K562 (cell line): ENCODE measurements at regions not wholly inside any gene's neighbourhood (a gene's known extent, or its start where the extent isn't known, plus 50 kb on each side); places are given as distances from the start of the nearest gene placed in this dataset.

Source experiments
- ARID1B ChIP-seq: fragments of 450-650 bp; IDR thresholded peaks from 2 replicates; pipeline ENCODE4 v1.6.1; 2016; ENCODE audit warnings: antibody characterized with exemption, mild to moderate bottlenecking, inconsistent platforms
- BRCA1 ChIP-seq, 2 experiments: fragments of 450-650 bp in 1 of 2; sonication (generic) in 1 of 2; formaldehyde crosslinking in 1 of 2; IDR thresholded peaks; 2 replicates each; pipeline versions ENCODE4 v1.5.0 to v1.6.1; 2017 to 2020; ENCODE audit warnings: mild to moderate bottlenecking in 1 of 2, missing genetic modification reagents in 1 of 2
- EP300 ChIP-seq: IDR thresholded peaks from 2 replicates; pipeline ENCODE4 v1.6.1; 2012; ENCODE audit warnings: low read length, improper control_type of control experiment
- GATAD2A ChIP-seq: fragments of 450-650 bp; IDR thresholded peaks from 2 replicates; pipeline ENCODE4 v1.6.1; 2017
- JUND ChIP-seq, 2 experiments: IDR thresholded peaks; 2 replicates in 1 of 2; 3 replicates in 1 of 2; pipeline ENCODE4 v1.6.1; 2011; ENCODE audit warnings: borderline replicate concordance in 2 of 2, low read depth in 2 of 2, low read length in 2 of 2, improper control_type of control experiment in 1 of 2, missing biosample characterization in 1 of 2, missing genetic modification characterization in 1 of 2, missing genetic modification reagents in 1 of 2
- KLF6 ChIP-seq: fragments of 250-450 bp; sonication (Bioruptor Pico); IDR thresholded peaks from 2 replicates; pipeline ENCODE4 v1.4.0; 2020; ENCODE audit warnings: mild to moderate bottlenecking, moderate library complexity, borderline replicate concordance
- MEIS2 ChIP-seq: fragments of 450-650 bp; IDR thresholded peaks from 2 replicates; pipeline ENCODE4 v1.6.1; 2014; ENCODE audit warnings: mild to moderate bottlenecking; ENCODE audit not compliant: partially characterized antibody
- NRF1 ChIP-seq, 2 experiments: fragments of 450-650 bp; IDR thresholded peaks in 1 of 2; conservative IDR thresholded peaks in 1 of 2; 2 replicates each; pipeline ENCODE4 v1.6.1; 2014; ENCODE audit warnings: mild to moderate bottlenecking in 2 of 2
- SMARCA4 ChIP-seq: fragments of 450-650 bp; IDR thresholded peaks from 2 replicates; pipeline ENCODE4 v1.6.1; 2016
- SMARCE1 ChIP-seq: fragments of 450-650 bp; IDR thresholded peaks from 2 replicates; pipeline ENCODE4 v1.7.1; 2016; ENCODE audit warnings: mild to moderate bottlenecking
- ZNF165 ChIP-seq: fragments of 250-450 bp; sonication (Bioruptor Pico); IDR thresholded peaks from 2 replicates; pipeline ENCODE4 v1.4.0; 2020; ENCODE audit warnings: borderline replicate concordance
- ZNF263 ChIP-seq: sonication (generic); formaldehyde crosslinking; IDR thresholded peaks from 2 replicates; pipeline ENCODE4 v1.8.0; 2022; ENCODE audit warnings: mild to moderate bottlenecking, missing genetic modification reagents, borderline replicate concordance
- ZNF347 ChIP-seq: fragments of 450-650 bp; formaldehyde crosslinking; IDR thresholded peaks from 2 replicates; pipeline ENCODE4 v1.4.0; 2020; ENCODE audit warnings: low read depth, mild to moderate bottlenecking, moderate library complexity
- ZNF407 ChIP-seq: fragments of 450-650 bp; IDR thresholded peaks from 2 replicates; pipeline ENCODE4 v1.6.1; 2016; ENCODE audit warnings: low read depth
- TF ChIP-seq, protein P1 (sequence below): fragments of 450-650 bp; IDR thresholded peaks from 2 replicates; pipeline ENCODE4 v1.6.1; 2018; ENCODE audit not compliant: partially characterized antibody
- TF ChIP-seq, protein P2 (sequence below), 2 experiments: fragments of 250-450 bp in 1 of 2; fragments of 450-650 bp in 1 of 2; sonication (Bioruptor Pico) in 1 of 2; IDR thresholded peaks; 2 replicates each; pipeline versions ENCODE4 v1.6.1 to v1.8.0; 2016 to 2021; ENCODE audit warnings: mild to moderate bottlenecking in 2 of 2, moderate library complexity in 2 of 2, missing compliant biosample characterization in 1 of 2, missing genetic modification characterization in 1 of 2

GRCh38 chr7:21355406-21355874 is 72.4 kb upstream of the SP4 start (continued):
- TF ChIP-seq, protein P1, sequence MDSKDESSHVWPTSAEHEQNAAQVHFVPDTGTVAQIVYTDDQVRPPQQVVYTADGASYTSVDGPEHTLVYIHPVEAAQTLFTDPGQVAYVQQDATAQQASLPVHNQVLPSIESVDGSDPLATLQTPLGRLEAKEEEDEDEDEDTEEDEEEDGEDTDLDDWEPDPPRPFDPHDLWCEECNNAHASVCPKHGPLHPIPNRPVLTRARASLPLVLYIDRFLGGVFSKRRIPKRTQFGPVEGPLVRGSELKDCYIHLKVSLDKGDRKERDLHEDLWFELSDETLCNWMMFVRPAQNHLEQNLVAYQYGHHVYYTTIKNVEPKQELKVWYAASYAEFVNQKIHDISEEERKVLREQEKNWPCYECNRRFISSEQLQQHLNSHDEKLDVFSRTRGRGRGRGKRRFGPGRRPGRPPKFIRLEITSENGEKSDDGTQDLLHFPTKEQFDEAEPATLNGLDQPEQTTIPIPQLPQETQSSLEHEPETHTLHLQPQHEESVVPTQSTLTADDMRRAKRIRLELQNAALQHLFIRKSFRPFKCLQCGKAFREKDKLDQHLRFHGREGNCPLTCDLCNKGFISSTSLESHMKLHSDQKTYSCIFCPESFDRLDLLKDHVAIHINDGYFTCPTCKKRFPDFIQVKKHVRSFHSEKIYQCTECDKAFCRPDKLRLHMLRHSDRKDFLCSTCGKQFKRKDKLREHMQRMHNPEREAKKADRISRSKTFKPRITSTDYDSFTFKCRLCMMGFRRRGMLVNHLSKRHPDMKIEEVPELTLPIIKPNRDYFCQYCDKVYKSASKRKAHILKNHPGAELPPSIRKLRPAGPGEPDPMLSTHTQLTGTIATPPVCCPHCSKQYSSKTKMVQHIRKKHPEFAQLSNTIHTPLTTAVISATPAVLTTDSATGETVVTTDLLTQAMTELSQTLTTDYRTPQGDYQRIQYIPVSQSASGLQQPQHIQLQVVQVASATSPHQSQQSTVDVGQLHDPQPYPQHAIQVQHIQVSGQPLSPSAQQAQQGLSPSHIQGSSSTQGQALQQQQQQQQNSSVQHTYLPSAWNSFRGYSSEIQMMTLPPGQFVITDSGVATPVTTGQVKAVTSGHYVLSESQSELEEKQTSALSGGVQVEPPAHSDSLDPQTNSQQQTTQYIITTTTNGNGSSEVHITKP = no peak
- peak; percentile 66 for TF ChIP-seq ARID1B
- TF ChIP-seq ZNF407 = peak; percentile 48; the same call in 1 of the 2 replicates
- TF ChIP-seq BRCA1 (IDR thresholded peaks at IDR 0.05) = no peak
- TF ChIP-seq BRCA1 (CRISPR knock-in tag; IDR thresholded peaks at IDR 0.05) = no peak
- TF ChIP-seq ZNF263 (CRISPR knock-in tag) = no peak
- TF ChIP-seq JUND (IDR thresholded peaks at IDR 0.05; ENCODE audit: borderline replicate concordance, low read depth, low read length) = peak; percentile 39; the same call in 1 of the 2 replicates
- TF ChIP-seq JUND (tag; IDR thresholded peaks at IDR 0.05; ENCODE audit: borderline replicate concordance, low read depth, low read length) = no peak; the same call in 2 of the 3 replicates
- TF ChIP-seq SMARCA4 = peak; percentile 65
- TF ChIP-seq KLF6 (CRISPR knock-in tag) = no peak
- peak; percentile 37 for TF ChIP-seq MEIS2
- peak; percentile 32; the same call in 1 of the 2 replicates for TF ChIP-seq EP300
- TF ChIP-seq ZNF165 (CRISPR knock-in tag) = no peak
- no peak for TF ChIP-seq ZNF347 (CRISPR knock-in tag)
- no peak for TF ChIP-seq GATAD2A
- TF ChIP-seq, protein P2, sequence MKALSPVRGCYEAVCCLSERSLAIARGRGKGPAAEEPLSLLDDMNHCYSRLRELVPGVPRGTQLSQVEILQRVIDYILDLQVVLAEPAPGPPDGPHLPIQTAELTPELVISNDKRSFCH (CRISPR knock-in tag; IDR thresholded peaks at IDR 0.05) = no peak
- TF ChIP-seq, protein P2 (tag; IDR thresholded peaks at IDR 0.05) = 0 out of 2 replicates have a peak, but pooled peaks have one; percentile 14
- 0 out of 4 replicates have a peak, but pooled peaks of 1 of the 2 experiments have one; percentile 15 for TF ChIP-seq NRF1 (conservative IDR thresholded peaks at IDR 0.05 in 1 of 2, IDR thresholded peaks at IDR 0.05 in 1 of 2)
- peak; percentile 77; the same call in 1 of the 2 replicates for TF ChIP-seq SMARCE1
